ENCODE measurements at regions not wholly inside any gene's neighbourhood (a gene's known extent, or its start where the extent isn't known, plus 50 kb on each side); places are given as distances from the start of the nearest gene placed in this dataset.
"Not testable (repeated sequence)": the region's sequence is repeated elsewhere in the genome, so short reads cannot be mapped to it uniquely, and the experiment has no call there.

GRCh38 chr5:160479220-160479619 lies 57.6 kb downstream of the PTTG1 start:
- no peak for DNase-seq (ENCODE audit: low read depth in 4 of 4, low spot score in 2 of 4)

GRCh38 chr5:160479926-160480325 lies 58.3 kb downstream of the PTTG1 start:
- DNase-seq (ENCODE audit: low read depth in 4 of 4, low spot score in 2 of 4) = no peak

- no peak for DNase-seq (ENCODE audit: low read depth in 4 of 4, low spot score in 2 of 4)
These were observed 59.0 kb downstream of the PTTG1 start for GRCh38 chr5:160480652-160481051.

GRCh38 chr5:160484678-160485077 lies 63.0 kb downstream of the PTTG1 start:
- DNase-seq (ENCODE audit: low read depth in 4 of 4, low spot score in 2 of 4) = no peak

- no peak for DNase-seq (ENCODE audit: low read depth in 4 of 4, low spot score in 2 of 4)
These were observed 63.8 kb downstream of the PTTG1 start for GRCh38 chr5:160485364-160485969.

GRCh38 chr5:160486573-160486972 lies 64.9 kb downstream of the PTTG1 start:
- DNase-seq (ENCODE audit: low read depth in 4 of 4, low spot score in 2 of 4) = no peak

GRCh38 chr5:160488394-160489325 lies 67.0 kb downstream of the PTTG1 start:
- no peak for DNase-seq (ENCODE audit: low read depth in 4 of 4, low spot score in 2 of 4)

GRCh38 chr5:160491438-160491837 lies 69.8 kb downstream of the PTTG1 start:
- no peak for DNase-seq (ENCODE audit: low read depth in 4 of 4, low spot score in 2 of 4)

GRCh38 chr5:160492565-160492964 lies 70.9 kb downstream of the PTTG1 start:
- DNase-seq (ENCODE audit: low read depth in 4 of 4, low spot score in 2 of 4) = no peak

GRCh38 chr5:160493806-160494338 lies 72.2 kb downstream of the PTTG1 start:
- DNase-seq (ENCODE audit: low read depth in 4 of 4, low spot score in 2 of 4) = no peak

- DNase-seq (ENCODE audit: low read depth in 4 of 4, low spot score in 2 of 4) = no peak
These were observed 72.8 kb downstream of the PTTG1 start for GRCh38 chr5:160494451-160494850.

- DNase-seq (ENCODE audit: low read depth in 4 of 4, low spot score in 2 of 4) = no peak
These were observed 74.7 kb downstream of the PTTG1 start for GRCh38 chr5:160496334-160496733.

- no peak for DNase-seq (ENCODE audit: low read depth in 4 of 4, low spot score in 2 of 4)
These were observed 75.1 kb downstream of the PTTG1 start for GRCh38 chr5:160496784-160497183.

- no peak for DNase-seq (ENCODE audit: low read depth in 4 of 4, low spot score in 2 of 4)
These were observed 76.2 kb downstream of the PTTG1 start for GRCh38 chr5:160497878-160498277.

GRCh38 chr5:160498441-160499043 lies 76.9 kb downstream of the PTTG1 start:
- DNase-seq (ENCODE audit: low read depth in 4 of 4, low spot score in 2 of 4) = not testable (repeated sequence)

GRCh38 chr5:160500786-160501779 lies 79.4 kb downstream of the PTTG1 start:
- no peak for DNase-seq (ENCODE audit: low read depth in 4 of 4, low spot score in 2 of 4)

- DNase-seq (ENCODE audit: low read depth in 4 of 4, low spot score in 2 of 4) = no peak
These were observed 83.3 kb downstream of the PTTG1 start for GRCh38 chr5:160504906-160505305.

GRCh38 chr5:160506006-160507004 lies 84.7 kb downstream of the PTTG1 start:
- no peak for DNase-seq (ENCODE audit: low read depth in 4 of 4, low spot score in 2 of 4)

GRCh38 chr5:160507221-160507721 lies 85.6 kb downstream of the PTTG1 start:
- no peak for DNase-seq (ENCODE audit: low read depth in 4 of 4, low spot score in 2 of 4)
